Small intestine (tissue), 7 donors: ENCODE measurements at regions not wholly inside any gene's neighbourhood (a gene's known extent, or its start where the extent isn't known, plus 50 kb on each side); places are given as distances from the start of the nearest gene placed in this dataset.
A peak's percentile ranks its signal among the peaks of the same experiment; 100 is the strongest.

Source experiments
- DNase-seq, 2 donors: peaks; one replicate each; pipeline versions ENCODE4 v3.0.0 to v3.0.0-alpha.2; 2013
- FAIRE-seq: peaks from 2 replicates; lab custom pipeline; 2012; peaks lifted over from hg19 to GRCh38; lab: Jason Lieb, UNC
- H3K27ac ChIP-seq, 3 donors: one replicate each; pipeline ENCODE4 v1.5.1; 2013; ENCODE audit warnings: low read length in 2 of 3, mild to moderate bottlenecking in 2 of 3, control low read depth in 1 of 3, inconsistent platforms in 1 of 3, low read depth in 1 of 3, moderate library complexity in 1 of 3
- H3K27me3 ChIP-seq, 3 donors: one replicate each; pipeline ENCODE4 v1.6.1; 2013; ENCODE audit warnings: low read length in 3 of 3, inconsistent platforms in 1 of 3; ENCODE audit not compliant: control insufficient read depth in 3 of 3, insufficient read depth in 3 of 3
- H3K36me3 ChIP-seq, 3 donors: one replicate each; pipeline ENCODE4 v1.6.1; 2013; ENCODE audit warnings: low read length in 3 of 3, inconsistent platforms in 1 of 3, low read depth in 1 of 3, mild to moderate bottlenecking in 1 of 3, moderate library complexity in 1 of 3; ENCODE audit not compliant: control insufficient read depth in 3 of 3, insufficient read depth in 2 of 3
- H3K4me1 ChIP-seq, 3 donors: one replicate each; pipeline ENCODE4 v1.6.1; 2013; ENCODE audit warnings: low read length in 2 of 3, inconsistent platforms in 1 of 3, low read depth in 1 of 3, mild to moderate bottlenecking in 1 of 3, moderate library complexity in 1 of 3; ENCODE audit not compliant: control insufficient read depth in 3 of 3, insufficient read depth in 2 of 3
- H3K4me3 ChIP-seq, 3 donors: one replicate each; pipeline ENCODE4 v1.5.1; 2013; ENCODE audit warnings: low read length in 3 of 3, control low read depth in 1 of 3, inconsistent platforms in 1 of 3, low read depth in 1 of 3, mild to moderate bottlenecking in 1 of 3, moderate library complexity in 1 of 3
- H3K9me3 ChIP-seq, 2 donors: one replicate each; pipeline ENCODE4 v1.6.1; 2013; ENCODE audit warnings: low read depth in 1 of 2, low read length in 1 of 2; ENCODE audit not compliant: control insufficient read depth in 2 of 2, insufficient read depth in 1 of 2
- WGBS, 3 donors: extraction: QIAGEN DNeasy Blood & Tissue Kit; methylation state at CpG; one replicate each; pipeline ENCODE4 v1.1.7; 2013; 5-methylcytosine and 5-hydroxymethylcytosine counted together
- donor health status: healthy with polysubstance abuse.
- donor health status: control.
- donor health status: control.
- donor health status: Bipolar disorder and iron deficiency.
- donor health status: healthy.

DNA sequence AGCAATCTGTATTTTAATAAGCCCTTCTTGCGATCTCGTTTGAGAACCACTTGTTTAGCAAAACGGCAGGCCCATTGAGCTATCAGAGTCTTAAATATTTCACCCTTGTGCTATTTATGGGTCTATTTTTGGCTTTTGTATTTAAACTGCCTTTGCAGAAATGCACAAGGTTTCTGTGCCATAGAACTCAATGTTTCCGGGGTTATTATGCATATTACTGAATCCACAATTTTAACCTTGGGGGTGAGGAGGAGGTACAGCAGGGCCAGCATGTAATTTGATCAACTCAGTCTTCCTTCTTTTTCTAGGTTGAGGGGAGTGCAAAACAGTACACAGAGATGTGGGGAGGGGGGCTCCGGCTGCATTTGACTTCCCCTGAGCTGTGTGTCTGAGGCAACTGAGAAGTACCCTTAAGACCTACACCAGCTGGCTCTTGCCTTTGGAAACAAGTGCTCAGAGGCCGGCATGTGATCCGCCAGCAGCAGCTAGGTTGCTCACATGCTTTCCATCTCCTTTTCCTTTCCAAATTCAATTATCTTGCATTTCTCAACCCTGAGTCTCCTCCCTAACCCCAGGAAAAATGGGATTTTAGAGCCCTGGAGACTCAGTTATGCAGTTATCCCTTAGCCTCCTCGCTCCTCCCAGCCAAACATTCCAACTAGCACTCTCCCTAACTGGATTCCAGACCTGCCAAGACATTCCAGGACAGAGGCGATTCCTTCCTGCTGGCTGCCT is 103.0 kb downstream of the HNRNPLL start:
- H3K27me3 ChIP-seq = peaks cover 0 to 2% (median 0%) of the 10 kb centered on the region in 3 donors
- no peak overlapping the region for H3K27ac ChIP-seq
- H3K4me1 ChIP-seq = peaks cover 0 to 9% (median 0%) of the 10 kb centered on the region in 3 donors
- FAIRE-seq = no peak
- DNase-seq = no peak
- H3K36me3 ChIP-seq = no peaks in the 10 kb centered on the region
- H3K9me3 ChIP-seq = peaks cover 0 to 9% of the 10 kb centered on the region in 2 donors
- WGBS, 3 donors = 75 to 90% (median 82%) methylated on average over 9 of the region's 9 CpGs
- H3K4me3 ChIP-seq = no peak overlapping the region

- Histone ChIP-seq H3K27ac (no peak overlapping the region), H3K9me3 (peaks cover 0 to 9% of the 10 kb centered on the region in 2 donors), H3K36me3 (no peaks in the 10 kb centered on the region), H3K27me3 (peaks cover 0 to 2% (median 0%) of the 10 kb centered on the region in 3 donors), H3K4me3 (no peak overlapping the region), H3K4me1 (peaks cover 0 to 9% (median 0%) of the 10 kb centered on the region in 3 donors)
- FAIRE-seq (no peak), DNase-seq (no peak)
- WGBS, 3 donors = 75 to 92% (median 76%) methylated on average over 3 of the region's 3 CpGs
Measured at GRCh38 chr2:38498045-38498481, 104.7 kb downstream of the HNRNPLL start.

DNA sequence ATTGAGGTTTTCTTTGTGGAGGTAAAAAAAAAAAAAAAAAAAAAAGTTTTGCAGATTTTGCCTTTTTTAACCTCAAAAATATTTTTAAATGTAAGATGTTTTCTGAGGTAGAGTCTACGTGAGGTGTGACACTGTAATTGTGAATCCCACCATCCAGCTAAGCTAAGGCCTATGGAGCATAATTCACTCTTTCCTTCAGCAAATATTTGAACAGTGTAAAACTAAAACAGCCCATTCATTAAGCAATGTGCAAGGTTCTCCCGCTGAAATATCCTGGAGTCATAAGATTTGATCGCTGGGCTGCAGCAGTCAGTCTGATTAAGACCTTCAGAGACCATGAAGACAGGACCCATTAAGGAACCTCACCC is 105.1 kb downstream of the HNRNPLL start:
- Histone ChIP-seq H3K36me3 (no peaks in the 10 kb centered on the region), H3K9me3 (peaks cover 0 to 8% of the 10 kb centered on the region in 2 donors), H3K4me3 (no peak overlapping the region), H3K27ac (no peak overlapping the region), H3K27me3 (peaks cover 0 to 2% (median 0%) of the 10 kb centered on the region in 3 donors), H3K4me1 (peaks cover 0 to 9% (median 0%) of the 10 kb centered on the region in 3 donors)
- FAIRE-seq (no peak), DNase-seq (peak in 1 of 2 donors; percentile 36)
- WGBS, 3 donors = 40 to 73% (median 53%) methylated on average over 3 of the region's 3 CpGs

DNA sequence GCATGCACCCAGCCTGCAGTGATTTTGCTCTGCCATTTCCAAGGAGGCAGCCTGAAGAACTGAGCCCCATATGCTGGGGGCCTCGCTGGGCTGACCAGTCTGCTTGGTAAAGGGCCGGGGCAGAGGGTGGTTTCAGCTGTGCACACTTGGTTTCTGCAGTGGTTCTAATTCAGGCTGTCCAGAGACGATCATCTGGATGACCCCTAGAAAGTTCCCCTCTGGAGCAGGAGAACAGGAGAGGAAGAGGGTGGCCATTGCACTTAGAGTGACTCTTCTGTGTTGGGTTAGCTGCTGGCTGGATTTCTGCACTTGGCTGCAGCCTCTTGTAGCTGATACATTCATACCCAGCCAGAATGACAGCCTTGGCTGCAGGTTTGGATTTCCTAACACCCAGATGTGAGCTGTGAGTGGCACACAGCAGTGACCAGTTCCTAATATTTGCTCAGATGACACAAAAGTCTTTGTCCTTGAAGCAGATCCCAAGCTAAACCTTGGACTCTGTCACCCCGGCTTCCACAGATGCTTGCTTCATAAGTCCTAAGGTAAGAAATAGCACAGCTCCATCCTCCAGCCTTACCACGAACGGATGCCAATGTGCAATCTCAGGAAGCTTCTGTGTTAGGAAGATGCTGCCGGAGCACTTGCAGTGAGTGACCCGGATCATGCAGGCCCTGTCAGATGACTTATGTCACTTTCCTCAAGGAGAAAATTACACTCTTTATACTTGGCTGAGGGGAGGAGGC is 105.6 kb downstream of the HNRNPLL start:
- H3K4me1 ChIP-seq = peaks cover 0 to 9% (median 0%) of the 10 kb centered on the region in 3 donors
- no peak for FAIRE-seq
- H3K9me3 ChIP-seq = peaks cover 0 to 3% of the 10 kb centered on the region in 2 donors
- peaks cover 0 to 2% (median 0%) of the 10 kb centered on the region in 3 donors for H3K27me3 ChIP-seq
- H3K27ac ChIP-seq = no peak overlapping the region
- no peaks in the 10 kb centered on the region for H3K36me3 ChIP-seq
- H3K4me3 ChIP-seq = no peak overlapping the region
- 83 to 84% (median 84%) methylated on average over 8 of the region's 8 CpGs for WGBS, 3 donors
- peak in 1 of 2 donors; percentile 17 for DNase-seq

- no peak overlapping the region for H3K27ac ChIP-seq
- peaks cover 0 to 2% (median 0%) of the 10 kb centered on the region in 3 donors for H3K27me3 ChIP-seq
- H3K9me3 ChIP-seq = no peaks in the 10 kb centered on the region
- DNase-seq = no peak
- H3K4me1 ChIP-seq = peaks cover 0 to 9% (median 0%) of the 10 kb centered on the region in 3 donors
- H3K4me3 ChIP-seq = no peak overlapping the region
- 91 to 92% (median 91%) methylated on average over 2 of the region's 2 CpGs for WGBS, 3 donors
- no peak for FAIRE-seq
- no peaks in the 10 kb centered on the region for H3K36me3 ChIP-seq
Measured at GRCh38 chr2:38495880-38496279, 106.8 kb downstream of the HNRNPLL start.

DNA sequence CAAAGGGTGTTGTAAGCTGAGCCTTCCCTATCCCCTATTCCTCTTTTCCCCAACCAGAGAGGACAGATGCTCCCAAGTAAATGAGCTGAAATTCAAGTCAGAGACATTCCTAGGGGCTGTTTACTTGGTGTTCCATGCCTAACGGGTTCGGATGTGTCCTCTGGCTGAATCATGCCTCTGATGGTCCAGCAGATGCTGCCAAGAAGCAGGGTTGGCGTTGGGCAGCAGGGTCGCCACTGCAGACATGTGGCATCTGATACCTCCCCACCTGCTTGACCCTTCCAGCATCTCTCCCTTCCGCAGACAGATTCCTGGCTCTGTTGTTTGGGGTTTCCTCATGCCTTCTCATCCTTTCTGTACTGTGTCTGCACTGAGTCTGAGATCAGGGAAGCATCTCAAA is 108.3 kb downstream of the HNRNPLL start:
- Histone ChIP-seq H3K4me3 (no peak overlapping the region), H3K9me3 (no peaks in the 10 kb centered on the region), H3K27me3 (peaks cover 0 to 2% (median 0%) of the 10 kb centered on the region in 3 donors), H3K36me3 (no peaks in the 10 kb centered on the region), H3K4me1 (peaks cover 0 to 5% (median 0%) of the 10 kb centered on the region in 3 donors), H3K27ac (no peak overlapping the region)
- FAIRE-seq (no peak), DNase-seq (no peak)
- 77 to 82% (median 77%) methylated on average over 5 of the region's 5 CpGs for WGBS, 3 donors

GRCh38 chr2:38492042-38492615 is 110.6 kb downstream of the HNRNPLL start:
- DNase-seq = no peak
- Histone ChIP-seq H3K9me3 (no peaks in the 10 kb centered on the region), H3K27me3 (peaks cover 0 to 2% (median 0%) of the 10 kb centered on the region in 3 donors), H3K4me1 (peaks cover 0 to 2% (median 0%) of the 10 kb centered on the region in 3 donors), H3K4me3 (no peak overlapping the region), H3K27ac (no peak overlapping the region), H3K36me3 (no peaks in the 10 kb centered on the region)
- WGBS, 3 donors = 89 to 98% (median 94%) methylated on average over 3 of the region's 3 CpGs
- no peak for FAIRE-seq

GRCh38 chr2:38491436-38491835 is 111.3 kb downstream of the HNRNPLL start:
- FAIRE-seq = no peak
- Histone ChIP-seq H3K27me3 (peaks cover 0 to 2% (median 0%) of the 10 kb centered on the region in 3 donors), H3K4me1 (no peaks in the 10 kb centered on the region), H3K36me3 (no peaks in the 10 kb centered on the region), H3K9me3 (no peaks in the 10 kb centered on the region), H3K27ac (no peak overlapping the region), H3K4me3 (no peak overlapping the region)
- DNase-seq = no peak
- 93 to 96% (median 96%) methylated on average over 5 of the region's 5 CpGs for WGBS, 3 donors
